Lung (tissue), 11 donors: ENCODE measurements at regions not wholly inside any gene's neighbourhood (a gene's known extent, or its start where the extent isn't known, plus 50 kb on each side); places are given as distances from the start of the nearest gene placed in this dataset.

ENCODE experiments used
- ATAC-seq: fragments of 200-7000 bp; cut with Tn5 transposase; one replicate; pipeline ENCODE4 v1.9.1; 2020; ENCODE audit warnings: moderate number of reproducible peaks; ENCODE audit not compliant: insufficient read depth, low FRiP score
- DNase-seq, 3 donors: peaks; one replicate each; pipeline ENCODE4 v3.0.0-alpha.2; 2013 to 2017
- H3K27ac ChIP-seq, 2 donors: one replicate each; pipeline ENCODE4 v1.5.1; 2013; ENCODE audit warnings: mild to moderate bottlenecking in 2 of 2, moderate library complexity in 2 of 2, control low read depth in 1 of 2, inconsistent platforms in 1 of 2, low read depth in 1 of 2, low read length in 1 of 2
- H3K27me3 ChIP-seq, 3 donors: one replicate each; pipeline ENCODE4 v1.5.1; 2013; ENCODE audit warnings: low read length in 2 of 3; ENCODE audit not compliant: control insufficient read depth in 3 of 3, insufficient read depth in 3 of 3
- H3K36me3 ChIP-seq, 4 donors: one replicate each; pipeline ENCODE4 v1.5.1; 2013; ENCODE audit warnings: low read length in 4 of 4, mild to moderate bottlenecking in 1 of 4, moderate library complexity in 1 of 4; ENCODE audit not compliant: control insufficient read depth in 4 of 4, insufficient read depth in 4 of 4
- H3K4me1 ChIP-seq, 5 donors: one replicate each; pipeline ENCODE4 v1.5.1; 2013; ENCODE audit warnings: low read length in 5 of 5, mild to moderate bottlenecking in 2 of 5, moderate library complexity in 1 of 5; ENCODE audit not compliant: control insufficient read depth in 5 of 5, insufficient read depth in 5 of 5
- H3K4me3 ChIP-seq: one replicate; pipeline ENCODE4 v1.5.1; 2013; ENCODE audit warnings: mild to moderate bottlenecking, control low read depth, moderate library complexity
- H3K9ac ChIP-seq, 2 donors: one replicate each; pipeline ENCODE4 v1.5.1; 2013; ENCODE audit warnings: low read length in 2 of 2, control low read depth in 1 of 2; ENCODE audit not compliant: insufficient read depth in 1 of 2
- H3K9me3 ChIP-seq, 4 donors: one replicate each; pipeline ENCODE4 v1.5.1; 2013; ENCODE audit warnings: low read length in 3 of 4, mild to moderate bottlenecking in 1 of 4, moderate library complexity in 1 of 4; ENCODE audit not compliant: control insufficient read depth in 4 of 4, insufficient read depth in 3 of 4
- WGBS, 2 donors: extraction: QIAGEN DNeasy Blood & Tissue Kit; methylation state at CpG; one replicate each; pipeline ENCODE4 v1.1.7; 2013; 5-methylcytosine and 5-hydroxymethylcytosine counted together
- TF ChIP-seq, protein P1 (sequence below): IDR thresholded peaks from 2 replicates; pipeline ENCODE4 v1.5.1; 2012; ENCODE audit warnings: mild to moderate bottlenecking; ENCODE audit errors: control extremely low read depth, extremely low read depth
- donor health status: control.
- donor health status: control.
- donor health status: Bipolar disorder and iron deficiency.
- donor health status: healthy.
- donor health status: DM: yes; HTN: yes; CAD: no.

GRCh38 chr6:106906232-106906631 is 68.3 kb downstream of the CD24 start:
- H3K27me3 ChIP-seq = no peaks in the 10 kb centered on the region
- TF ChIP-seq, protein P1, sequence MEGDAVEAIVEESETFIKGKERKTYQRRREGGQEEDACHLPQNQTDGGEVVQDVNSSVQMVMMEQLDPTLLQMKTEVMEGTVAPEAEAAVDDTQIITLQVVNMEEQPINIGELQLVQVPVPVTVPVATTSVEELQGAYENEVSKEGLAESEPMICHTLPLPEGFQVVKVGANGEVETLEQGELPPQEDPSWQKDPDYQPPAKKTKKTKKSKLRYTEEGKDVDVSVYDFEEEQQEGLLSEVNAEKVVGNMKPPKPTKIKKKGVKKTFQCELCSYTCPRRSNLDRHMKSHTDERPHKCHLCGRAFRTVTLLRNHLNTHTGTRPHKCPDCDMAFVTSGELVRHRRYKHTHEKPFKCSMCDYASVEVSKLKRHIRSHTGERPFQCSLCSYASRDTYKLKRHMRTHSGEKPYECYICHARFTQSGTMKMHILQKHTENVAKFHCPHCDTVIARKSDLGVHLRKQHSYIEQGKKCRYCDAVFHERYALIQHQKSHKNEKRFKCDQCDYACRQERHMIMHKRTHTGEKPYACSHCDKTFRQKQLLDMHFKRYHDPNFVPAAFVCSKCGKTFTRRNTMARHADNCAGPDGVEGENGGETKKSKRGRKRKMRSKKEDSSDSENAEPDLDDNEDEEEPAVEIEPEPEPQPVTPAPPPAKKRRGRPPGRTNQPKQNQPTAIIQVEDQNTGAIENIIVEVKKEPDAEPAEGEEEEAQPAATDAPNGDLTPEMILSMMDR = no peak
- H3K36me3 ChIP-seq = no peaks in the 10 kb centered on the region
- no peak for DNase-seq
- no peak overlapping the region for H3K27ac ChIP-seq
- H3K4me1 ChIP-seq = no peaks in the 10 kb centered on the region
- 82 to 91% methylated on average over 6 of the region's 6 CpGs for WGBS, 2 donors
- H3K9ac ChIP-seq = no peak overlapping the region
- no peak overlapping the region for H3K4me3 ChIP-seq
- no peak for ATAC-seq
- H3K9me3 ChIP-seq = peaks cover 0 to 10% (median 3%) of the 10 kb centered on the region in 4 donors

GRCh38 chr6:106903299-106903698 is 71.2 kb downstream of the CD24 start:
- TF ChIP-seq, protein P1 = no peak
- ATAC-seq (no peak), DNase-seq (no peak)
- no peaks in the 10 kb centered on the region for H3K36me3 ChIP-seq
- no peak overlapping the region for H3K9ac ChIP-seq
- no peak overlapping the region for H3K4me3 ChIP-seq
- peaks cover 0 to 14% (median 5%) of the 10 kb centered on the region in 4 donors for H3K9me3 ChIP-seq
- no peaks in the 10 kb centered on the region for H3K27me3 ChIP-seq
- 71 to 72% methylated on average over 4 of the region's 4 CpGs for WGBS, 2 donors
- H3K4me1 ChIP-seq = no peaks in the 10 kb centered on the region
- H3K27ac ChIP-seq = no peak overlapping the region

GRCh38 chr6:106901062-106901461 is 73.5 kb downstream of the CD24 start:
- ATAC-seq (no peak), DNase-seq (no peak)
- 90 to 95% methylated on average over 3 of the region's 3 CpGs for WGBS, 2 donors
- no peak overlapping the region for H3K27ac ChIP-seq
- H3K4me3 ChIP-seq = no peak overlapping the region
- H3K4me1 ChIP-seq = no peaks in the 10 kb centered on the region
- peaks cover 0 to 14% (median 5%) of the 10 kb centered on the region in 4 donors for H3K9me3 ChIP-seq
- H3K27me3 ChIP-seq = no peaks in the 10 kb centered on the region
- TF ChIP-seq, protein P1 = no peak
- H3K36me3 ChIP-seq = no peaks in the 10 kb centered on the region
- H3K9ac ChIP-seq = no peak overlapping the region

GRCh38 chr6:106899697-106900096 is 74.8 kb downstream of the CD24 start:
- H3K4me1 ChIP-seq = no peaks in the 10 kb centered on the region
- TF ChIP-seq, protein P1 = no peak
- no peak overlapping the region for H3K4me3 ChIP-seq
- H3K27me3 ChIP-seq = no peaks in the 10 kb centered on the region
- no peaks in the 10 kb centered on the region for H3K36me3 ChIP-seq
- H3K9me3 ChIP-seq = peaks cover 0 to 14% (median 5%) of the 10 kb centered on the region in 4 donors
- H3K9ac ChIP-seq = no peak overlapping the region
- no peak overlapping the region for H3K27ac ChIP-seq
- ATAC-seq = no peak
- no peak for DNase-seq
- WGBS, 2 donors = 90 to 92% methylated on average over 4 of the region's 4 CpGs
